Loucy (cell line): ENCODE measurements at regions not wholly inside any gene's neighbourhood (a gene's known extent, or its start where the extent isn't known, plus 50 kb on each side); places are given as distances from the start of the nearest gene placed in this dataset.

ENCODE experiments used
- H2AFZ ChIP-seq: fragments of 200-600 bp; sonication (generic); 2 replicates; pipeline ENCODE4 v1.6.0; 2016; ENCODE audit warnings: antibody characterized with exemption, mild to moderate bottlenecking, low read length, moderate library complexity
- H3F3A ChIP-seq: fragments of 200-600 bp; 2 replicates; pipeline ENCODE4 v1.6.0; 2016; ENCODE audit warnings: antibody characterized with exemption, low read depth, mild to moderate bottlenecking
- H3K27me3 ChIP-seq: fragments of 200-600 bp; sonication (generic); 2 replicates; pipeline ENCODE4 v1.6.1; 2014; ENCODE audit warnings: low read length, mild to moderate bottlenecking; ENCODE audit not compliant: insufficient read depth, poor library complexity, severe bottlenecking
- H3K36me3 ChIP-seq: fragments of 200-600 bp; sonication (generic); 2 replicates; pipeline ENCODE4 v1.6.1; 2016; ENCODE audit warnings: low read length; ENCODE audit not compliant: insufficient read depth
- H3K4me1 ChIP-seq: fragments of 200-600 bp; sonication (generic); 2 replicates; pipeline ENCODE4 v1.5.1; 2014; ENCODE audit warnings: low read length, mild to moderate bottlenecking; ENCODE audit not compliant: insufficient read depth, poor library complexity, severe bottlenecking
- H3K4me2 ChIP-seq: fragments of 200-600 bp; sonication (generic); 2 replicates; pipeline ENCODE4 v1.6.0; 2014; ENCODE audit warnings: antibody characterized with exemption, low read length, low read depth, mild to moderate bottlenecking; ENCODE audit not compliant: poor library complexity, severe bottlenecking
- H3K4me3 ChIP-seq: fragments of 200-600 bp; sonication (generic); 2 replicates; pipeline ENCODE4 v1.5.1; 2014; ENCODE audit warnings: low read length, mild to moderate bottlenecking, mixed read lengths; ENCODE audit not compliant: poor library complexity, severe bottlenecking
- H3K79me2 ChIP-seq: fragments of 200-600 bp; sonication (generic); 2 replicates; pipeline ENCODE4 v1.6.1; 2014; ENCODE audit warnings: low read length; ENCODE audit not compliant: insufficient read depth
- H3K9ac ChIP-seq: fragments of 200-600 bp; sonication (generic); 2 replicates; pipeline ENCODE4 v1.6.0; 2014; ENCODE audit warnings: mild to moderate bottlenecking, low read depth, low read length, moderate library complexity; ENCODE audit not compliant: poor library complexity, severe bottlenecking
- H3K9me2 ChIP-seq: fragments of 200-600 bp; sonication (generic); replicated peaks from 2 replicates; pipeline ENCODE4 v1.6.1; 2016; ENCODE audit warnings: low read depth, low read length, mixed read lengths
- H3K9me3 ChIP-seq: fragments of 200-600 bp; sonication (generic); 2 replicates; pipeline ENCODE4 v1.6.1; 2014; ENCODE audit warnings: mild to moderate bottlenecking, antibody characterized with exemption, low read length, low read depth; ENCODE audit not compliant: insufficient read depth
- H4K20me1 ChIP-seq: fragments of 200-600 bp; sonication (generic); 2 replicates; pipeline ENCODE4 v1.6.0; 2014; ENCODE audit warnings: antibody characterized with exemption, low read length, mild to moderate bottlenecking; ENCODE audit not compliant: insufficient read depth, poor library complexity, severe bottlenecking
- EZH2phosphoT487 ChIP-seq: fragments of 200-600 bp; IDR thresholded peaks from 2 replicates; pipeline ENCODE4 v1.6.1; 2018; ENCODE audit warnings: antibody characterized with exemption, mild to moderate bottlenecking, moderate library complexity, borderline replicate concordance
- TF ChIP-seq, protein P1 (sequence below): fragments of 200-600 bp; sonication (generic); conservative IDR thresholded peaks from 2 replicates; pipeline ENCODE4 v1.5.1; 2014; ENCODE audit warnings: mild to moderate bottlenecking, antibody characterized with exemption, low read length

DNA sequence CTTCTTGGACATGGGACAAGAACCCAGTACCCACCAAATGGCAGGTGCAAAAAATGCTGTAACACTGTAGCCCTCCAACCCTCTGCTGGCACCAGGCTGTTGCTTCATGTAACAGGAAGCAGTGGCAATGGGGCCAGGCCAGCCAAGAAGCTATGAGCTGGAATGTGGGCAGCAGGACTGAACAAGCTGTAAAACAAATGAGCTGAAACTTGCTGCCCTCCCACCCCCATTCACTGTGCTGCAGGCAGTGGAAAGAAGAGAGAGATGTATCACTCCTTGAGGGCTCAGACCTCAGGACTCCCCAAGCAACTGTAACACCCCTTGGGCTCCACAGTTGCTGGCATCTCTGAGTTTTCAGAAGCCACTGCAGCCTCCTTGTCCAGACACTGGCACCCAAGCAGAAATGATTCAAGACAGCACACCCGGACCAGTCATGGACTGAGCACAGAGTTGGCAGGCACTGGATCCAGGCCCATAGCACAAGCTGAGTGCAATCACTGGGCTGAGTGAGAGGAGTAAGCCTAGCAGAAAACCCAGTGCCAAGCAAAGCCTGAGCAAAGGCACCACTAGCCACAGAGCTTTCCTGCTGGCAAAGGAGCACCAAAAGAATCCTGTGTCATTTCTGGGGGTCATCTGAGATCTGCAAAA, 321.4 kb upstream of the CXADR start:
- no peaks in the 10 kb centered on the region for H3K27me3 ChIP-seq
- peaks cover 10% of the 10 kb centered on the region; the same call in 1 of the 2 replicates for H3K9me3 ChIP-seq
- H3K9ac ChIP-seq: no peak overlapping the region
- no peak overlapping the region for H3K4me2 ChIP-seq
- no peaks in the 10 kb centered on the region for H3F3A ChIP-seq
- no peak overlapping the region for H2AFZ ChIP-seq
- no peaks in the 10 kb centered on the region for H3K9me2 ChIP-seq
- TF ChIP-seq, protein P1, sequence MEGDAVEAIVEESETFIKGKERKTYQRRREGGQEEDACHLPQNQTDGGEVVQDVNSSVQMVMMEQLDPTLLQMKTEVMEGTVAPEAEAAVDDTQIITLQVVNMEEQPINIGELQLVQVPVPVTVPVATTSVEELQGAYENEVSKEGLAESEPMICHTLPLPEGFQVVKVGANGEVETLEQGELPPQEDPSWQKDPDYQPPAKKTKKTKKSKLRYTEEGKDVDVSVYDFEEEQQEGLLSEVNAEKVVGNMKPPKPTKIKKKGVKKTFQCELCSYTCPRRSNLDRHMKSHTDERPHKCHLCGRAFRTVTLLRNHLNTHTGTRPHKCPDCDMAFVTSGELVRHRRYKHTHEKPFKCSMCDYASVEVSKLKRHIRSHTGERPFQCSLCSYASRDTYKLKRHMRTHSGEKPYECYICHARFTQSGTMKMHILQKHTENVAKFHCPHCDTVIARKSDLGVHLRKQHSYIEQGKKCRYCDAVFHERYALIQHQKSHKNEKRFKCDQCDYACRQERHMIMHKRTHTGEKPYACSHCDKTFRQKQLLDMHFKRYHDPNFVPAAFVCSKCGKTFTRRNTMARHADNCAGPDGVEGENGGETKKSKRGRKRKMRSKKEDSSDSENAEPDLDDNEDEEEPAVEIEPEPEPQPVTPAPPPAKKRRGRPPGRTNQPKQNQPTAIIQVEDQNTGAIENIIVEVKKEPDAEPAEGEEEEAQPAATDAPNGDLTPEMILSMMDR: no peak
- no peak for TF ChIP-seq EZH2phosphoT487
- H4K20me1 ChIP-seq: no peaks in the 10 kb centered on the region
- H3K4me1 ChIP-seq: no peaks in the 10 kb centered on the region
- H3K36me3 ChIP-seq: no peaks in the 10 kb centered on the region
- no peaks in the 10 kb centered on the region for H3K79me2 ChIP-seq
- H3K4me3 ChIP-seq: no peak overlapping the region

DNA sequence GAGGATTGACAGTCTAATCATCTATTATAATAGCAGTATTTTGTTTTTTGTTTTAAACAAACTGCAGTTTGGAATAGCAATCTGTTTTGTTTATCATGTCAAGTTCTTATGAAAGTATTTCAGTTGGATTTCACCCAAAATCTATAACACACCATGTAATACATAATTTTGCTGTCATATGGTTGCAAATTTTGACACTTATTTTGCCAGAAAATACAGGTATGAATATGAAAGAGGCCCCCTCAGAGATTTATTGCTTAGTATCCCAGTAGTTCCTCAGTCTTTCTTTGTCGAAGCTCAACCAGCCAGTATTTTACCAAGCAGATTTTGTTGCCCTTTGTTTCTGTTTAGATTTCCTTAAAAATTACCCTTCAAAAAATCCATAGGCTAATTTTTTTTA, 317.5 kb upstream of the CXADR start:
- Histone ChIP-seq H3K9ac (no peak overlapping the region), H3K4me3 (no peak overlapping the region), H3K36me3 (no peaks in the 10 kb centered on the region), H4K20me1 (no peaks in the 10 kb centered on the region), H3K4me1 (no peaks in the 10 kb centered on the region), H3K9me3 (peaks cover 10% of the 10 kb centered on the region; the same call in 1 of the 2 replicates), H3F3A (no peaks in the 10 kb centered on the region), H2AFZ (no peak overlapping the region), H3K4me2 (no peak overlapping the region), H3K9me2 (no peaks in the 10 kb centered on the region), H3K27me3 (no peaks in the 10 kb centered on the region), H3K79me2 (no peaks in the 10 kb centered on the region)
- no peak for TF ChIP-seq EZH2phosphoT487

DNA sequence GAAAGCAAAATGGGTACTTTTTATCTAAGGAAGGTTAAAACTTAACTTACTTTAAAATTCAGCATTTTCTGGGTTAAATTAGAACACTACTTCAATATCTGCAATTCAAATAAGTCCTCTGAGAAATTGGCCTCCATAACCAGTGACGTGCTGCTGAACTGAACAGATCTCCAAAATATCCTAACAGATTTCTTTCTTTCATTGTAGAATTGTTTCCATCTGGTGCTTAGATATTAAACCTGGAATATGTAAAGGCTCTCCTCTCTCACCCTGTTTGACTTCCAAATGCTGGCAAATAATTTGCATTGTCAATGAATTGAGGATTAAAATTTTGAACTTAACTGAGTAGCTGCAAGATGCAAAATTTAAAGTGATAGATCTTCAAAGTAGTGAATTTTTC, 316.9 kb upstream of the CXADR start:
- Histone ChIP-seq H3K36me3 (no peaks in the 10 kb centered on the region), H3K4me2 (no peak overlapping the region), H3K9ac (no peak overlapping the region), H3F3A (no peaks in the 10 kb centered on the region), H2AFZ (no peak overlapping the region), H3K9me3 (peaks cover 10% of the 10 kb centered on the region; the same call in 1 of the 2 replicates), H3K79me2 (no peaks in the 10 kb centered on the region), H4K20me1 (no peaks in the 10 kb centered on the region), H3K4me1 (no peaks in the 10 kb centered on the region), H3K27me3 (no peaks in the 10 kb centered on the region), H3K9me2 (no peaks in the 10 kb centered on the region), H3K4me3 (no peak overlapping the region)
- TF ChIP-seq, protein P1: no peak
- no peak for TF ChIP-seq EZH2phosphoT487

DNA sequence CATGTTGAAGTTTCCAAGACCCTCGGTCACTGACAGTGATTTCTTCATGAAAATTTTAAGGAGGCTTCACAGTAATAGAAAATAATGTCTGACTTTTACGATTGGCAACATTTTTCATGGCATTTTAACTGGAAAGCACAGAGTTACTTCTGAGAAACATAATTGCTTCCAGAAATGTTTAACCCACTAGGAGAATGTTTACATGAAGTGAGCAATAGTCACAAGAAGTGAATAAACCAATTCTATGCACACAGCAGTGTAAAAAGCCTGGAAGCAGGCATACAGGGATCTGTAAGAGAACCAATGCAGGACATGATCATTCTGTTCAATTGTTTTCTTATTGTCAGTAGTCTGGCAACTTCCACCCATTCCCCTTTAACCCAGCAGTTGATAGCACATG, 316.2 kb upstream of the CXADR start:
- TF ChIP-seq, protein P1: no peak
- no peak for TF ChIP-seq EZH2phosphoT487
- H3K36me3 ChIP-seq: no peaks in the 10 kb centered on the region
- no peak overlapping the region for H2AFZ ChIP-seq
- no peak overlapping the region for H3K4me2 ChIP-seq
- H3K79me2 ChIP-seq: no peaks in the 10 kb centered on the region
- H3K4me3 ChIP-seq: no peak overlapping the region
- H4K20me1 ChIP-seq: no peaks in the 10 kb centered on the region
- no peaks in the 10 kb centered on the region for H3K27me3 ChIP-seq
- H3K4me1 ChIP-seq: no peaks in the 10 kb centered on the region
- no peaks in the 10 kb centered on the region for H3F3A ChIP-seq
- peaks cover 5% of the 10 kb centered on the region; the same call in 1 of the 2 replicates for H3K9me3 ChIP-seq
- H3K9me2 ChIP-seq: no peaks in the 10 kb centered on the region
- no peak overlapping the region for H3K9ac ChIP-seq
